IMR-90 (cell line): ENCODE measurements at regions not wholly inside any gene's neighbourhood (a gene's known extent, or its start where the extent isn't known, plus 50 kb on each side); places are given as distances from the start of the nearest gene placed in this dataset.

Experiments
- ATAC-seq: fragments of 200-7000 bp; cut with Tn5 transposase; 2 replicates; pipeline ENCODE4 v1.9.1; 2020; ENCODE audit warnings: low read depth, mild to moderate bottlenecking, moderate library complexity
- BruUV-seq: library from RNA; stranded (reverse); fragments of 400-500 nt; replicated peaks from 2 replicates; lab custom pipeline; 2021; lab: Mats Ljungman, UMichigan
- CTCF ChIA-PET: fragments of 300-600 bp; formaldehyde crosslinking; extraction: SDS; loops from one replicate; lab custom pipeline; 2021; ENCODE audit warnings: antibody characterized with exemption; lab: Yijun Ruan, JAX
- POLR2A ChIA-PET: fragments of 300-600 bp; sonication (Branson Sonifier 250); formaldehyde crosslinking; loops from one replicate; lab custom pipeline; 2022; ENCODE audit warnings: antibody characterized with exemption; ENCODE audit not compliant: unreplicated experiment; lab: Charles Lee
- DNase-seq: peaks from one replicate; pipeline ENCODE4 v3.0.0; 2013
- H2AFZ ChIP-seq: replicated peaks from 2 replicates; pipeline ENCODE3; 2013; ENCODE audit warnings: low read length, mild to moderate bottlenecking; ENCODE audit not compliant: poor library complexity
- H2AK5ac ChIP-seq: 2 replicates; pipeline ENCODE4 v1.6.1; 2013; ENCODE audit warnings: low read depth, low read length, inconsistent platforms
- H2AK9ac ChIP-seq: replicated peaks from 2 replicates; pipeline ENCODE3; 2013; ENCODE audit warnings: mild to moderate bottlenecking, low read depth, low read length, moderate library complexity; ENCODE audit not compliant: poor library complexity
- H2BK120ac ChIP-seq: 2 replicates; pipeline ENCODE4 v1.6.1; 2013; ENCODE audit warnings: low read depth, low read length, inconsistent platforms
- H2BK15ac ChIP-seq: 3 replicates; pipeline ENCODE4 v1.6.1; 2013; ENCODE audit warnings: low read depth, low read length, inconsistent platforms
- H2BK20ac ChIP-seq: 2 replicates; pipeline ENCODE4 v1.6.1; 2013; ENCODE audit warnings: low read depth, mild to moderate bottlenecking, inconsistent platforms, low read length, moderate library complexity
- H2BK5ac ChIP-seq: 2 replicates; pipeline ENCODE4 v1.6.1; 2013; ENCODE audit warnings: mild to moderate bottlenecking, low read depth, low read length, inconsistent platforms; ENCODE audit not compliant: poor library complexity, severe bottlenecking
- H3K14ac ChIP-seq: replicated peaks from 2 replicates; pipeline ENCODE4 v1.6.1; 2013; ENCODE audit warnings: low read depth, low read length, inconsistent platforms
- H3K18ac ChIP-seq: 2 replicates; pipeline ENCODE4 v1.6.1; 2013; ENCODE audit warnings: low read depth, low read length, control low read depth
- H3K23ac ChIP-seq: 2 replicates; pipeline ENCODE4 v1.6.1; 2013; ENCODE audit warnings: low read depth, low read length, inconsistent platforms
- H3K27ac ChIP-seq: 2 replicates; pipeline ENCODE4 v1.5.1; 2013; ENCODE audit warnings: mild to moderate bottlenecking, control low read depth, low read length; ENCODE audit not compliant: insufficient read depth
- H3K27me3 ChIP-seq: 2 replicates; pipeline ENCODE4 v1.6.1; 2013; ENCODE audit warnings: low read length; ENCODE audit not compliant: control insufficient read depth, insufficient read depth
- H3K36me3 ChIP-seq: 2 replicates; pipeline ENCODE4 v1.6.1; 2013; ENCODE audit warnings: low read length, mixed read lengths; ENCODE audit not compliant: control insufficient read depth, insufficient read depth
- H3K4ac ChIP-seq: 2 replicates; pipeline ENCODE4 v1.6.1; 2013; ENCODE audit warnings: low read depth, low read length, inconsistent platforms
- H3K4me1 ChIP-seq: 2 replicates; pipeline ENCODE4 v1.6.1; 2013; ENCODE audit warnings: low read length, mixed read lengths; ENCODE audit not compliant: control insufficient read depth, insufficient read depth
- H3K4me2 ChIP-seq: 2 replicates; pipeline ENCODE4 v1.6.1; 2013; ENCODE audit warnings: low read depth, mild to moderate bottlenecking, control low read depth, low read length, moderate library complexity
- H3K4me3 ChIP-seq: 2 replicates; pipeline ENCODE4 v1.5.1; 2013; ENCODE audit warnings: low read depth, mild to moderate bottlenecking, control low read depth, low read length, moderate library complexity; ENCODE audit not compliant: insufficient read depth
- H3K56ac ChIP-seq: 2 replicates; pipeline ENCODE4 v1.6.1; 2013; ENCODE audit warnings: low read length, inconsistent platforms; ENCODE audit not compliant: insufficient read depth; ENCODE audit errors: extremely low read depth
- H3K79me1 ChIP-seq, 2 experiments: 2 replicates each; pipeline ENCODE4 v1.6.1; 2013; ENCODE audit warnings: low read length in 2 of 2, inconsistent platforms in 1 of 2, low read depth in 1 of 2
- H3K9ac ChIP-seq: 2 replicates; pipeline ENCODE4 v1.6.1; 2013; ENCODE audit warnings: low read depth, low read length, control low read depth
- H3K9me1 ChIP-seq: 2 replicates; pipeline ENCODE4 v1.6.1; 2013; ENCODE audit warnings: low read length, inconsistent platforms; ENCODE audit not compliant: insufficient read depth
- H3K9me3 ChIP-seq: 2 replicates; pipeline ENCODE4 v1.6.1; 2013; ENCODE audit warnings: low read length; ENCODE audit not compliant: control insufficient read depth, insufficient read depth
- H4K20me1 ChIP-seq: 2 replicates; pipeline ENCODE4 v1.6.1; 2013; ENCODE audit warnings: low read length, inconsistent platforms; ENCODE audit not compliant: insufficient read depth
- H4K5ac ChIP-seq: 2 replicates; pipeline ENCODE4 v1.6.1; 2013; ENCODE audit warnings: mild to moderate bottlenecking, low read depth, low read length, control low read depth
- H4K8ac ChIP-seq, 2 experiments: 2 replicates each; pipeline ENCODE4 v1.6.1; 2013; ENCODE audit warnings: low read depth in 2 of 2, low read length in 2 of 2, control low read depth in 1 of 2, inconsistent platforms in 1 of 2
- H4K91ac ChIP-seq: 2 replicates; pipeline ENCODE4 v1.6.1; 2013; ENCODE audit warnings: low read depth, low read length, inconsistent platforms; ENCODE audit not compliant: insufficient read depth
- BHLHE40 ChIP-seq: fragments of 150-350 bp; IDR thresholded peaks from 2 replicates; pipeline ENCODE4 v1.6.1; 2016; ENCODE audit warnings: mild to moderate bottlenecking, low read depth, low read length
- MAFK ChIP-seq: IDR thresholded peaks from 2 replicates; pipeline ENCODE4 v1.6.1; 2012; ENCODE audit warnings: low read depth, low read length, improper control_type of control experiment
- MXI1 ChIP-seq: IDR thresholded peaks from 2 replicates; pipeline ENCODE4 v1.6.1; 2012; ENCODE audit warnings: low read depth, mild to moderate bottlenecking, low read length, moderate library complexity, borderline replicate concordance
- RAD21 ChIP-seq: IDR thresholded peaks from 2 replicates; pipeline ENCODE4 v1.6.1; 2012; ENCODE audit warnings: low read length, improper control_type of control experiment
- USF2 ChIP-seq: fragments of 150-350 bp; IDR thresholded peaks from 2 replicates; pipeline ENCODE4 v1.6.1; 2017; ENCODE audit warnings: mild to moderate bottlenecking, antibody characterized with exemption, low read length, low read depth
- WGBS, 2 experiments: methylation state at CpG; one replicate each; pipeline versions ENCODE4 v1.1.5 to v1.1.7; 2013; ENCODE audit warnings: missing lambda C conversion rate in 2 of 2; ENCODE audit not compliant: insufficient read length in 1 of 2; ENCODE audit errors: extremely low coverage in 2 of 2; 5-methylcytosine and 5-hydroxymethylcytosine counted together
- dilution Hi-C: fragments of 300-500 bp; cut with HindIII; formaldehyde crosslinking; loops from one replicate; pipeline ENCODE4 v1.14.3; 2018; ENCODE audit warnings: low sequenced_read_pairs; ENCODE audit not compliant: unreplicated experiment
- in situ Hi-C: fragments of 300-500 bp; cut with MboI; formaldehyde crosslinking; loops from 3 replicates; pipeline ENCODE4 v1.14.3; 2019; ENCODE audit warnings: low sequenced_read_pairs, inconsistent platforms, mixed read lengths
- intact Hi-C: fragments of 100-400 bp; cut with micrococcal nuclease; formaldehyde crosslinking; loops from 2 replicates; pipeline ENCODE4 v1.10.0; 2022

- BruUV-seq = no TSS peak
- in situ Hi-C loops = no loop called here
- Histone ChIP-seq H2AK5ac (no peak overlapping the region), H3K4me2 (no peak overlapping the region), H2BK120ac (no peak overlapping the region), H3K4me1 (peaks cover 3% of the 10 kb centered on the region), H3K9me1 (no peaks in the 10 kb centered on the region), H3K9ac (no peak overlapping the region), H3K27me3 (no peaks in the 10 kb centered on the region), H3K18ac (no peak overlapping the region), H3K79me1 (no peaks in the 10 kb centered on the region), H2BK5ac (no peak overlapping the region), H3K27ac (no peak overlapping the region), H3K14ac (no peak overlapping the region), H4K20me1 (no peaks in the 10 kb centered on the region), H2AFZ (no peak overlapping the region), H4K91ac (no peak overlapping the region), H3K36me3 (no peaks in the 10 kb centered on the region), H3K9me3 (no peaks in the 10 kb centered on the region; the same call in 1 of the 2 replicates), H3K4ac (no peak overlapping the region), H2BK15ac (no peak overlapping the region), H4K8ac (no peak overlapping the region), H4K5ac (no peak overlapping the region), H2BK20ac (no peak overlapping the region), H3K23ac (no peak overlapping the region), H3K56ac (no peak overlapping the region), H2AK9ac (no peak overlapping the region), H3K4me3 (no peak overlapping the region)
- TF ChIP-seq USF2 (no peak), MXI1 (no peak), MAFK (no peak), RAD21 (no peak), BHLHE40 (no peak)
- ATAC-seq (no peak), DNase-seq (no peak)
- WGBS, 2 experiments = 100% methylated on average over 4 of the region's 8 CpGs; no CpG with 5 or more reads in 1 of the 2 experiments
- CTCF ChIA-PET = no interaction called here
- intact Hi-C loops = no loop called here
- dilution Hi-C loops = no loop called here
- POLR2A ChIA-PET = no interaction called here
Observed at GRCh38 chr9:16276866-16277265, 593.6 kb downstream of the BNC2 start.
